Activated CD8-positive, alpha-beta T cell treated with anti-CD3 and anti-CD28 coated beads for 36 hours (primary cell): ENCODE measurements at regions not wholly inside any gene's neighbourhood (a gene's known extent, or its start where the extent isn't known, plus 50 kb on each side); places are given as distances from the start of the nearest gene placed in this dataset.

ENCODE experiments used
- ATAC-seq: fragments of 200-7000 bp; cut with Tn5 transposase; one replicate; pipeline ENCODE4 v1.10.0; 2021; ENCODE audit warnings: mild to moderate bottlenecking, moderate library complexity
- CTCF ChIA-PET: fragments of 350-600 bp; sonication (Branson Sonifier 250); formaldehyde crosslinking; loops from one replicate; lab custom pipeline; 2021; ENCODE audit warnings: antibody characterized with exemption; lab: Charles Lee
- POLR2A ChIA-PET: fragments of 350-600 bp; sonication (Branson Sonifier 250); formaldehyde crosslinking; loops from one replicate; lab custom pipeline; 2021; ENCODE audit warnings: antibody characterized with exemption; lab: Charles Lee
- DNase-seq: peaks from one replicate; pipeline ENCODE4 v3.0.0-alpha.2; 2020
- H3K27ac Mint-ChIP-seq: one replicate; pipeline ENCODE4 v1.8.0; 2021; ENCODE audit warnings: mild to moderate bottlenecking, mixed read lengths
- H3K27me3 Mint-ChIP-seq: one replicate; pipeline ENCODE4 v1.8.0; 2021; ENCODE audit warnings: mixed read lengths
- H3K36me3 Mint-ChIP-seq: one replicate; pipeline ENCODE4 v1.8.0; 2021; ENCODE audit warnings: low read depth, mixed read lengths
- H3K4me1 Mint-ChIP-seq: one replicate; pipeline ENCODE4 v1.8.0; 2021; ENCODE audit warnings: low read depth, mixed read lengths
- H3K4me3 Mint-ChIP-seq: one replicate; pipeline ENCODE4 v1.8.0; 2021; ENCODE audit warnings: mild to moderate bottlenecking, moderate library complexity, mixed read lengths
- H3K9me3 Mint-ChIP-seq: one replicate; pipeline ENCODE4 v1.8.0; 2021; ENCODE audit warnings: mixed read lengths
- CTCF ChIP-seq: fragments of 200-600 bp; IDR thresholded peaks from one replicate; pipeline ENCODE4 v1.8.0; 2022; ENCODE audit warnings: antibody characterized with exemption, mild to moderate bottlenecking
- intact Hi-C: fragments of 100-400 bp; cut with micrococcal nuclease; formaldehyde crosslinking; loops from one replicate; pipeline ENCODE4 v1.10.0; 2022

- Mint-ChIP-seq H3K27ac (no peak overlapping the region), H3K9me3 (peaks cover 1% of the 10 kb centered on the region), H3K4me1 (peaks cover 2% of the 10 kb centered on the region), H3K36me3 (no peaks in the 10 kb centered on the region), H3K27me3 (no peaks in the 10 kb centered on the region), H3K4me3 (no peak overlapping the region)
- no peak for DNase-seq
- intact Hi-C loops: no loop called here
- ChIA-PET POLR2A (no interaction called here), CTCF (no interaction called here)
- TF ChIP-seq CTCF: no peak
- no peak for ATAC-seq
Measured at GRCh38 chr7:19930051-19930450, 156.6 kb upstream of the TMEM196 start.

DNA sequence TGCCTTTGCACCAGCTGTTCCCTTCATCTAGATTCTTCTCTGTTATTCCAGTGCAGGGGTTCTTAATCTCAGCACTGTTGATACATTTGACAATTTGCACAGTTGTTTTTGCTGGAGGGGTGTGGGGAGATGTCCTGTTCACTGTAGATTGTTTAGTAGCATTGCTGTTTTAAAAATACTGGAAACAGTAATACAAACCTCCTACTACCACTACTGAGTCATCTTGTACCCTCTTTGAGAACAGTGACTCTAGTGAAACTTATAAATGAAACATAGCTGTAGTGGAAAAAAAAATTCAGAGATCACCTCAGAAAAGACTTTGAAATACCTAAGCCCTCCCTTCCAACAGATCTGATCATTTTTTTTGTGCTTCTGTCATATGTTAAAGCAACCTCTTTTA, 154.8 kb upstream of the TMEM196 start:
- DNase-seq: no peak
- Mint-ChIP-seq H3K36me3 (no peaks in the 10 kb centered on the region), H3K4me1 (peaks cover 2% of the 10 kb centered on the region), H3K27me3 (no peaks in the 10 kb centered on the region), H3K27ac (no peak overlapping the region), H3K4me3 (no peak overlapping the region), H3K9me3 (peaks cover 2% of the 10 kb centered on the region)
- CTCF ChIA-PET: interaction anchor here (0.9 kb wide), 1 partner anchor 15 kb away, joined by 3 read pairs; no protein-coding TSS in a partner anchor
- intact Hi-C loops: no loop called here
- no peak for TF ChIP-seq CTCF
- ATAC-seq: no peak
- POLR2A ChIA-PET: no interaction called here

- intact Hi-C loops: no loop called here
- ChIA-PET POLR2A (no interaction called here), CTCF (no interaction called here)
- no peaks in the 10 kb centered on the region for H3K27me3 Mint-ChIP-seq
- H3K9me3 Mint-ChIP-seq: peaks cover 2% of the 10 kb centered on the region
- no peak for TF ChIP-seq CTCF
- no peak for ATAC-seq
- no peak for DNase-seq
- H3K4me1 Mint-ChIP-seq: no peaks in the 10 kb centered on the region
- H3K36me3 Mint-ChIP-seq: no peaks in the 10 kb centered on the region
- H3K27ac Mint-ChIP-seq: no peak overlapping the region
- H3K4me3 Mint-ChIP-seq: no peak overlapping the region
Measured at GRCh38 chr7:19920705-19921104, 147.3 kb upstream of the TMEM196 start.

GRCh38 chr7:19920166-19920565, 146.7 kb upstream of the TMEM196 start:
- Mint-ChIP-seq H3K4me3 (no peak overlapping the region), H3K27ac (no peak overlapping the region), H3K36me3 (no peaks in the 10 kb centered on the region), H3K27me3 (no peaks in the 10 kb centered on the region), H3K9me3 (peaks cover 2% of the 10 kb centered on the region), H3K4me1 (no peaks in the 10 kb centered on the region)
- ChIA-PET CTCF (no interaction called here), POLR2A (no interaction called here)
- TF ChIP-seq CTCF: no peak
- intact Hi-C loops: no loop called here
- DNase-seq (no peak), ATAC-seq (no peak)

DNA sequence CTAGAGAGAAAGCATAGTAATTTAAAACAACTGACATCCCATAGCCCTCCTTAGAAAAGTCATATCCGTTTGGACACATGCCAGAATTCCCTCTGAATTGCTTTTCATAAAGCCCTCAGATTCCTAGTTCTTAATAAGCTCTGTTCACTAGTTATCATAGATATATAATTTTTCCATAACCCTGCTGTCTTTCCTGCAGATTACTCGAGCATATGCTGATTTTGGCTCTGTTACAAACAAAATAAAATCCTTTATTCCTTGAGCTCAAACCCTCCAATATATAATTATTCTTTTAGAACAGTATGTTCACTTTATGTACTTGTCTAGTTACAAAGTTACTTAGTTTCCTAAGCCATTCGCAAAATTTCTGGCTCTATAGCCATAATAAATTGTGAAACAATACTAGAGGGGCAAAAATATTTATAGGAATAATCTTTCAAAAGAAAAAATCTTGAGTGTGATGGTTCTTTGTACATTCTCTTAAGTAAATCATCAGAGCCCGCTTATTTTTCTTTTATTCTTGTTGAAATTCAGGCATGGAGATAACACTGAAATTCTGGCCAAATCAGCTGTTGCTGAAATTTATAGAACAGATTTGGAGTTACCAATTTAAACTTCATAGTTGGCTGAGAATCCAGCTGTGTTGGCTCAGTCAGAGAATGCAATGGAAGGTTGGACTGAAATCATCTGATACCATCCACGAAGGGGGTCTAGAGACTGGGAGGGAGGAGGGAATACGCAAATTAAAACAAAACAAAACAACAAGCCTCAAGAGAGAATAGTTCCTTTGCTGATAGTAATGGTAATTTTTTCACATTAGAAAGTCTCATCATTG, 146.1 kb upstream of the TMEM196 start:
- Mint-ChIP-seq H3K36me3 (no peaks in the 10 kb centered on the region), H3K27me3 (no peaks in the 10 kb centered on the region), H3K4me3 (no peak overlapping the region), H3K4me1 (no peaks in the 10 kb centered on the region), H3K9me3 (peaks cover 2% of the 10 kb centered on the region), H3K27ac (no peak overlapping the region)
- no peak for TF ChIP-seq CTCF
- intact Hi-C loops: loop anchor here (10.0 kb wide), 1 partner anchor 1135 kb away; no protein-coding TSS in a partner anchor
- ChIA-PET CTCF (interaction anchor here (0.5 kb wide), 1 partner anchor 165 kb away, joined by 5 read pairs; no protein-coding TSS in a partner anchor), POLR2A (no interaction called here)
- DNase-seq (no peak), ATAC-seq (no peak)
